NT2/D1 (cell line): ENCODE measurements at regions not wholly inside any gene's neighbourhood (a gene's known extent, or its start where the extent isn't known, plus 50 kb on each side); places are given as distances from the start of the nearest gene placed in this dataset.

Experiments used
- DNase-seq: peaks from one replicate; pipeline ENCODE4 v3.0.0-alpha.2; 2011; ENCODE audit warnings: low read depth, low spot score
- H3K27me3 ChIP-seq: 2 replicates; pipeline ENCODE4 v1.6.0; 2011; ENCODE audit warnings: mild to moderate bottlenecking; ENCODE audit not compliant: insufficient read length, insufficient read depth
- H3K36me3 ChIP-seq: 2 replicates; pipeline ENCODE4 v1.6.1; 2011; ENCODE audit warnings: mild to moderate bottlenecking, low read length, mixed read lengths; ENCODE audit not compliant: insufficient read depth, insufficient read length
- H3K4me1 ChIP-seq: 2 replicates; pipeline ENCODE4 v1.5.1; 2011; ENCODE audit not compliant: insufficient read depth, insufficient read length
- H3K4me3 ChIP-seq: 2 replicates; pipeline ENCODE4 v1.5.1; 2011; ENCODE audit warnings: low read depth; ENCODE audit not compliant: insufficient read length
- H3K9ac ChIP-seq: 2 replicates; pipeline ENCODE4 v1.6.0; 2011; ENCODE audit warnings: low read depth; ENCODE audit not compliant: insufficient read length
- H3K9me3 ChIP-seq: 2 replicates; pipeline ENCODE4 v1.5.1; 2011; ENCODE audit warnings: mild to moderate bottlenecking, low read length; ENCODE audit not compliant: insufficient read depth
- SUZ12 ChIP-seq: IDR thresholded peaks from 2 replicates; pipeline ENCODE4 v1.6.1; 2011; ENCODE audit not compliant: insufficient read length, insufficient read depth; ENCODE audit errors: extremely low read depth
- YY1 ChIP-seq: IDR thresholded peaks from 2 replicates; pipeline ENCODE4 v1.6.1; 2011; ENCODE audit not compliant: insufficient read length, insufficient read depth
- ZNF274 ChIP-seq: IDR thresholded peaks from 2 replicates; pipeline ENCODE4 v1.6.1; 2011; ENCODE audit warnings: mild to moderate bottlenecking, low read depth, low read length

GRCh38 chr2:219973136-219973535 is 345.7 kb downstream of the SLC4A3 start:
- no peaks in the 10 kb centered on the region for H3K36me3 ChIP-seq
- peaks cover 29% of the 10 kb centered on the region for H3K9me3 ChIP-seq
- H3K4me1 ChIP-seq, result peaks cover 2% of the 10 kb centered on the region
- TF ChIP-seq SUZ12, result no peak
- TF ChIP-seq ZNF274, result no peak
- H3K9ac ChIP-seq, result no peak overlapping the region
- H3K4me3 ChIP-seq, result no peak overlapping the region
- DNase-seq, result no peak
- H3K27me3 ChIP-seq, result no peaks in the 10 kb centered on the region

DNA sequence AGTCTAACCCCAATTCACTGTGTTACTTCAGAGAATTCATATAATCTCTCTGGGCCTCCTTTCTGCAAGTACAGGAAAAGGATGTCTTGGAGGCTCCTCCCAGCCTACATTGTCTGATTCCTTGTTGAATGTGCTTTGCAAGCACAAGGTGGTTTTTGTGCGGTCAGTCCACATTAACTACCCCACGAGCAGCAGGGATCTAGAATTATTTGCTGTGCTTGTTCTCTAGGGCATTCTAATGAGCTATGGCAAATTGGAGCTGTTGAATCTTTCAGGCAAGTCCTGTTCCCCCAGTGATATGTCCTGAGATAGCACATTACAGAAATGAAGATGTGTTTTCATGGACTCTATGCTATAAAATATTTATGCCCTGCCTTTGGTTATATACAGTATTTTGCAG is 349.4 kb downstream of the SLC4A3 start:
- no peak for TF ChIP-seq SUZ12
- TF ChIP-seq YY1, result no peak
- TF ChIP-seq ZNF274, result no peak
- no peak for DNase-seq
- Histone ChIP-seq H3K4me1 (no peaks in the 10 kb centered on the region), H3K4me3 (no peak overlapping the region), H3K9me3 (peaks cover 22% of the 10 kb centered on the region; the same call in 1 of the 2 replicates), H3K27me3 (no peaks in the 10 kb centered on the region), H3K9ac (no peak overlapping the region), H3K36me3 (no peaks in the 10 kb centered on the region)

DNA sequence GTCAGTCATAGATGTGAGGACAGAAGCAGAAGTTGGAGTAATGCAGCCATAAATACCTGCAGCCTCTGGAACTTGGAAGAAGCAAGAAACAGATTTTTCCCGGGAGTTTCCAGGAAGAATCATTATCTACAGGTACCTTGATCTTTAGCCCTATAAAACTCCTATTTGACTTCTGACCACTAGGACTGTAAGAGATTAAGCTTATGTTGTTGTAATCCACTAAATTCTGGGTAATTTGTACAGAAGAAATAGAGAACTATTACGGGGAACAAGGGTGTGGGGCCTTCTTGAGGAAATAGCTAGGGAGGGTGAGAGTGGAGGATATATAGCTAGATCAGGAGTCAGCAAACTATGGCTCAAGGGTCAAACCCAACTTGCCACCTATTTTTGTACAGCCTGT is 353.2 kb downstream of the SLC4A3 start:
- Histone ChIP-seq H3K4me1 (no peaks in the 10 kb centered on the region), H3K9ac (no peak overlapping the region), H3K36me3 (no peaks in the 10 kb centered on the region), H3K4me3 (no peak overlapping the region), H3K9me3 (0 out of 2 replicates have a peak, but pooled peaks cover 7% of the 10 kb centered on the region), H3K27me3 (no peaks in the 10 kb centered on the region)
- no peak for DNase-seq
- TF ChIP-seq ZNF274, result no peak
- no peak for TF ChIP-seq YY1
- TF ChIP-seq SUZ12, result no peak

GRCh38 chr2:219983836-219984235 is 356.4 kb downstream of the SLC4A3 start:
- no peaks in the 10 kb centered on the region for H3K9me3 ChIP-seq
- no peaks in the 10 kb centered on the region for H3K27me3 ChIP-seq
- no peaks in the 10 kb centered on the region for H3K4me1 ChIP-seq
- H3K9ac ChIP-seq, result no peak overlapping the region
- no peak overlapping the region for H3K4me3 ChIP-seq
- TF ChIP-seq YY1 (no peak), ZNF274 (no peak), SUZ12 (no peak)
- no peak for DNase-seq
- no peaks in the 10 kb centered on the region for H3K36me3 ChIP-seq

GRCh38 chr2:219985017-219985416 is 357.6 kb downstream of the SLC4A3 start:
- Histone ChIP-seq H3K27me3 (no peaks in the 10 kb centered on the region), H3K9ac (no peak overlapping the region), H3K9me3 (no peaks in the 10 kb centered on the region), H3K4me3 (no peak overlapping the region), H3K36me3 (no peaks in the 10 kb centered on the region), H3K4me1 (no peaks in the 10 kb centered on the region)
- TF ChIP-seq SUZ12 (no peak), YY1 (no peak), ZNF274 (no peak)
- no peak for DNase-seq

- Histone ChIP-seq H3K36me3 (no peaks in the 10 kb centered on the region), H3K27me3 (no peaks in the 10 kb centered on the region), H3K4me3 (no peak overlapping the region), H3K9me3 (no peaks in the 10 kb centered on the region), H3K9ac (no peak overlapping the region), H3K4me1 (no peaks in the 10 kb centered on the region)
- no peak for DNase-seq
- no peak for TF ChIP-seq SUZ12
- TF ChIP-seq YY1, result no peak
- no peak for TF ChIP-seq ZNF274
Observed at GRCh38 chr2:219987830-219988229, 360.4 kb downstream of the SLC4A3 start.

- H3K4me3 ChIP-seq, result no peak overlapping the region
Observed at GRCh38 chr2:219989744-219990143, 362.3 kb downstream of the SLC4A3 start.

DNA sequence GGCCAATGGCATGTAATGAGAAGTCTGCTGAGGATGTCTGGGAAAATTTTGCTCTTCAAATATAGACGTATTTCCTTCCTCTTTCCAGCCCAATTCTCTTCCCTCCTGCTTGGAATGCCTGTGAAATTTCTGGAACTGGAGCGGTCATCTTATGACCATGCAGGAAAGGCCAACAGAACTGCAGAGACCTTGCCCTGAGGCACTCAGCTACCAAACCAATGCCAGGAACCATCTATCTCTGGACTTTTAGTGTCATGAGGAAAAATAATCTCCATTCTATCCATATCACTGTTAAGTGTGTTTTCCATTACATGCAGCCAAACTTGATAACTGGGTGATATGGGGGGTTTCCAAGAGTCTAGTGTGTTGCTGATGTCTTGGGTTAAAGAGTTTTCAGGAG is 363.7 kb downstream of the SLC4A3 start:
- no peak for DNase-seq
- no peak for TF ChIP-seq SUZ12
- Histone ChIP-seq H3K4me1 (no peaks in the 10 kb centered on the region), H3K27me3 (no peaks in the 10 kb centered on the region), H3K36me3 (no peaks in the 10 kb centered on the region), H3K9me3 (no peaks in the 10 kb centered on the region), H3K4me3 (no peak overlapping the region), H3K9ac (no peak overlapping the region)

More at GRCh38 chr2:219989744-219990143, 362.3 kb downstream of the SLC4A3 start:
- no peak for DNase-seq
- TF ChIP-seq ZNF274, result no peak
- no peak for TF ChIP-seq SUZ12
- TF ChIP-seq YY1, result no peak
- Histone ChIP-seq H3K4me1 (no peaks in the 10 kb centered on the region), H3K9ac (no peak overlapping the region), H3K9me3 (no peaks in the 10 kb centered on the region), H3K36me3 (no peaks in the 10 kb centered on the region), H3K27me3 (no peaks in the 10 kb centered on the region)
